ENCODE measurements at regions not wholly inside any gene's neighbourhood (a gene's known extent, or its start where the extent isn't known, plus 50 kb on each side); places are given as distances from the start of the nearest gene placed in this dataset.

- no peak overlapping the region for H3K27ac ChIP-seq
- TF ChIP-seq POLR2A (IDR thresholded peaks at IDR 0.05) = no peak
- TF ChIP-seq EP300 (IDR thresholded peaks at IDR 0.05) = no peak
- no peak for TF ChIP-seq CTCF (IDR thresholded peaks at IDR 0.05)
- 40 to 65% (median 49%) methylated on average over 2 of the region's 2 CpGs for WGBS, 3 donors
- H3K9me3 ChIP-seq = no peaks in the 10 kb centered on the region
- no peaks in the 10 kb centered on the region for H3K27me3 ChIP-seq
- no peaks in the 10 kb centered on the region for H3K36me3 ChIP-seq
- intact Hi-C loops (cut with DNase I) = no loop called here
- no peak for DNase-seq
- H3K4me3 ChIP-seq = no peak overlapping the region
- no peaks in the 10 kb centered on the region for H3K4me1 ChIP-seq (ENCODE audit: insufficient read depth)
Observed at GRCh38 chr2:45279356-45279755, 270.1 kb upstream of the SIX2 start.

- Histone ChIP-seq H3K27ac (no peak overlapping the region), H3K4me3 (no peak overlapping the region), H3K27me3 (no peaks in the 10 kb centered on the region), H3K36me3 (no peaks in the 10 kb centered on the region), H3K4me1 (ENCODE audit: insufficient read depth) (no peaks in the 10 kb centered on the region), H3K9me3 (no peaks in the 10 kb centered on the region)
- WGBS, 3 donors = 61 to 70% (median 65%) methylated on average over 9 of the region's 9 CpGs
- DNase-seq = no peak
- TF ChIP-seq CTCF (IDR thresholded peaks at IDR 0.05) (no peak), POLR2A (IDR thresholded peaks at IDR 0.05) (no peak), EP300 (IDR thresholded peaks at IDR 0.05) (no peak)
- intact Hi-C loops (cut with DNase I) = no loop called here
Observed at GRCh38 chr2:45278365-45279078, 269.3 kb upstream of the SIX2 start.

- TF ChIP-seq POLR2A (IDR thresholded peaks at IDR 0.05) = no peak
- TF ChIP-seq CTCF (IDR thresholded peaks at IDR 0.05) = no peak
- TF ChIP-seq EP300 (IDR thresholded peaks at IDR 0.05) = no peak
- Histone ChIP-seq H3K36me3 (no peaks in the 10 kb centered on the region), H3K27me3 (no peaks in the 10 kb centered on the region), H3K4me1 (ENCODE audit: insufficient read depth) (no peaks in the 10 kb centered on the region), H3K9me3 (no peaks in the 10 kb centered on the region), H3K27ac (no peak overlapping the region), H3K4me3 (no peak overlapping the region)
- intact Hi-C loops (cut with DNase I) = no loop called here
- WGBS, 3 donors = 67 to 70% (median 67%) methylated on average over 4 of the region's 4 CpGs
- no peak for DNase-seq
Observed at GRCh38 chr2:45276914-45277313, 267.7 kb upstream of the SIX2 start.

GRCh38 chr2:45275806-45276205, 266.6 kb upstream of the SIX2 start:
- Histone ChIP-seq H3K36me3 (no peaks in the 10 kb centered on the region), H3K4me1 (ENCODE audit: insufficient read depth) (no peaks in the 10 kb centered on the region), H3K27me3 (no peaks in the 10 kb centered on the region), H3K9me3 (no peaks in the 10 kb centered on the region), H3K4me3 (no peak overlapping the region), H3K27ac (no peak overlapping the region)
- TF ChIP-seq CTCF (IDR thresholded peaks at IDR 0.05) (no peak), POLR2A (IDR thresholded peaks at IDR 0.05) (no peak), EP300 (IDR thresholded peaks at IDR 0.05) (no peak)
- WGBS, 3 donors = 94 to 97% (median 95%) methylated on average over 1 of the region's 1 CpG
- no peak for DNase-seq
- intact Hi-C loops (cut with DNase I) = no loop called here

Data from ovary (tissue), 7 donors.